Right atrium auricular region (tissue), 2 donors: ENCODE measurements at regions not wholly inside any gene's neighbourhood (a gene's known extent, or its start where the extent isn't known, plus 50 kb on each side); places are given as distances from the start of the nearest gene placed in this dataset.

ENCODE experiments used
- DNase-seq: peaks from one replicate; pipeline ENCODE4 v3.0.0-alpha.2; 2019; ENCODE audit warnings: low spot score
- H3K27ac ChIP-seq, 2 donors: fragments of 200-600 bp; sonication (generic); 1 replicate in 1 of 2; 2 replicates in 1 of 2; pipeline ENCODE4 v1.5.1; 2016 to 2019
- H3K27me3 ChIP-seq, 2 donors: fragments of 200-600 bp; sonication (generic); one replicate each; pipeline versions ENCODE4 v1.5.1 to v1.6.0; 2017 to 2019
- H3K36me3 ChIP-seq: fragments of 200-600 bp; sonication (generic); one replicate; pipeline ENCODE4 v1.5.1; 2016
- H3K4me1 ChIP-seq, 2 donors: fragments of 200-600 bp; sonication (generic); one replicate each; pipeline versions ENCODE4 v1.5.1 to v1.6.0; 2017 to 2019
- H3K4me3 ChIP-seq, 2 donors: fragments of 200-600 bp; sonication (generic); 1 replicate in 1 of 2; 2 replicates in 1 of 2; pipeline ENCODE4 v1.5.1; 2017 to 2019; ENCODE audit warnings: mild to moderate bottlenecking in 1 of 2, moderate library complexity in 1 of 2
- H3K9me3 ChIP-seq, 2 donors: fragments of 200-600 bp; sonication (generic); one replicate each; pipeline ENCODE4 v1.5.1; 2019
- TF ChIP-seq, protein P1 (sequence below), 2 donors: fragments of 200-600 bp; sonication (generic); IDR thresholded peaks; one replicate each; pipeline ENCODE4 v1.5.1; 2019; ENCODE audit warnings: antibody characterized with exemption in 2 of 2

DNA sequence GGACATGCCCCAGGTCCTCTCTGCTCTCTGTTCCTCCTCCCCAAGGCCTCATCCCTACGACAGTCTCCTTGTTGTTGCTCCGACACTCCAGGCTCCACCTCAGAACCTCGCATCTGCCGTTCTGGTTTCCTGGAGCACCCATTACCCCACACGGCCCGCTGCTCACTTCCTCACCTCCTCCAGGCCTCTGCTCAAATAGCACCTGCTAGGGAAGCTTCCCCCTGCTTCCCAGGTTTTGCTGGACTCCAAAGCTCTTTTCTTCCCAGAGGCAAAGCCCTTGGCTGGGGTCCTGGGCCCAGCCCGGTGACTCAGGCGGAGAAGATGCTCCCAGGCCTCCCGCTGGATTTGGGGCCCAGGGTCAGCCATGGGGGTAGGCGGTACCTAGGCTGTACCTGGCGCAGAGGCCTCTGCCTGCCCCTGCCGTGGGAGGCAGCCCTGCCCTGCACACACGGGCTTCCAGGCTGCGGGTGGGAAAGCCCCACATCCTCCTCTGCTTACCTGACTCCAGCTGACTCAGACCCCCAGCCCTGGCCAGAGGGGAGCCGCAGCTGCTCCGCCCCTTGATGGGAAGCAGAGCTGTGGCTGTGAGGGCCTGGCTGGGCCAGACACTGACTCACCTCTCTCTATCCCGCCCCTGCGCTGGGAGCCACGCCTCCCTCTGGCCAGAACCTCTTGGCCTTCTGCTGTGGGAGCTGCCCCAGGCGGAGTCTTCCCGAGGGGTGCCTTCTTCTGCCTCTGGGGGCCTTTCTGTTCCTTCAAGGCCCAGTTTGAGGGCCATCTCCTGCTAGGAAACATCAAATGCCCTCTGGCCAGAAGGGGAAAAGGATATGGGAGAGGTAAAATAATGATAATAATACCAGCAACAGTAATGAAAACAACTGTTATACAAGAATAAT is 130.5 kb downstream of the CEBPB start:
- Histone ChIP-seq H3K27ac (peak overlapping the region; percentile 37 to 62), H3K36me3 (no peaks in the 10 kb centered on the region), H3K4me3 (no peak overlapping the region), H3K9me3 (no peaks in the 10 kb centered on the region), H3K27me3 (no peaks in the 10 kb centered on the region), H3K4me1 (peaks cover 0 to 16% of the 10 kb centered on the region in 2 donors)
- DNase-seq: peak; percentile 89
- TF ChIP-seq, protein P1, sequence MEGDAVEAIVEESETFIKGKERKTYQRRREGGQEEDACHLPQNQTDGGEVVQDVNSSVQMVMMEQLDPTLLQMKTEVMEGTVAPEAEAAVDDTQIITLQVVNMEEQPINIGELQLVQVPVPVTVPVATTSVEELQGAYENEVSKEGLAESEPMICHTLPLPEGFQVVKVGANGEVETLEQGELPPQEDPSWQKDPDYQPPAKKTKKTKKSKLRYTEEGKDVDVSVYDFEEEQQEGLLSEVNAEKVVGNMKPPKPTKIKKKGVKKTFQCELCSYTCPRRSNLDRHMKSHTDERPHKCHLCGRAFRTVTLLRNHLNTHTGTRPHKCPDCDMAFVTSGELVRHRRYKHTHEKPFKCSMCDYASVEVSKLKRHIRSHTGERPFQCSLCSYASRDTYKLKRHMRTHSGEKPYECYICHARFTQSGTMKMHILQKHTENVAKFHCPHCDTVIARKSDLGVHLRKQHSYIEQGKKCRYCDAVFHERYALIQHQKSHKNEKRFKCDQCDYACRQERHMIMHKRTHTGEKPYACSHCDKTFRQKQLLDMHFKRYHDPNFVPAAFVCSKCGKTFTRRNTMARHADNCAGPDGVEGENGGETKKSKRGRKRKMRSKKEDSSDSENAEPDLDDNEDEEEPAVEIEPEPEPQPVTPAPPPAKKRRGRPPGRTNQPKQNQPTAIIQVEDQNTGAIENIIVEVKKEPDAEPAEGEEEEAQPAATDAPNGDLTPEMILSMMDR (IDR thresholded peaks at IDR 0.05): no peak

DNA sequence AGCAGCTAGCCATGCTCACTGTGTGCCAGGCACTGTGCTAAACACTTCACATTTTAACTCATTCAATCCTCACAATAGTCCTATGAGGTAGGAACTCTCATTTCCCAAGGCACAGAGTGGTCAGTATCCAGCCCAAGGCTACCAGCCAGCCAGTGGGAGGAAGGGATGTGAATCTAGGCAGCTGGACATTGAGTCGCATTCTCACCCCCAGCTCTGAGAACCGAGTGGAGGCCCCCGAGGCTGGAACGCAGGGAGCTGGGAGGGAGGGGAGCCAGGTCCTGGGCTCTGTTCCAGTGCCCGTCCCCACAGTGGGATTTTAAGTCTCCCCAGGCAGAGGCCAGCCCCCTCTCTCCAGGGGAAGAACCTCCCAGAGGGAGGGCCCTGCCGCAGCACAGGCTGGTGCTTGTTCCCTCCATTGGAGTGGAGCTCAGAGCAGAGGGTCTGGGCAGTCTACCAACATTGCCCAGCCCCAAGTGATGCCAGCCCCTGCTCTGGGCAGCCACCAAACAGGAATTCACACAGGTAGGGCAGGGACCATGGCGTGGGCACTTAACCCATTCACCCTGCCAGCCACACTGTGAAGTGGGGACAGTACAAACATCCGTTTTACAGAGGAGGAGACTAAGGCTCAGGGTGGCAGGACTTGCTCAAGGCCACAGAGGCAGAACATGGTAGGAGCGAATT is 131.3 kb downstream of the CEBPB start:
- no peak overlapping the region for H3K4me3 ChIP-seq
- peak overlapping the region; percentile 37 to 62 for H3K27ac ChIP-seq
- no peak for DNase-seq
- H3K4me1 ChIP-seq: peaks cover 0 to 16% of the 10 kb centered on the region in 2 donors
- H3K36me3 ChIP-seq: no peaks in the 10 kb centered on the region
- H3K9me3 ChIP-seq: no peaks in the 10 kb centered on the region
- TF ChIP-seq, protein P1 (IDR thresholded peaks at IDR 0.05): no peak
- no peaks in the 10 kb centered on the region for H3K27me3 ChIP-seq

DNA sequence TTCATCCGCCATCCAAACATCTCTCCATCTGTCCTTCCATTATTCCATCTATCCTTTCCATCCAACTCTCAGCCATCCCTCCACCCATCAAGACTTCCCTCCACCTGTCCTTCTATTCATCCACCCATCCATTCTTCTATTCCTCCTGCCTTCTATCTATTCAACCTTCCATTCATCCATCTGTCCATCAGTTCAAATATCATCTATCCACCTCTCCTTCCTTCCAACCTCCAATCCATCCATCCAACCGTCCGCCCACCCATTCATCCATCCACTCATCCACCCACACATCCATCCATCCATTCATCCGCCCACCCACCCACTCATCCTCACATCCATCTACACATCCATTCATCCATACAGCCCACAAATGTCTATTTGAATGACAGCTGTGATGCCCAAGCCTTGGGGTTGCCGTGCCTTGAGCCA is 132.1 kb downstream of the CEBPB start:
- H3K9me3 ChIP-seq: no peaks in the 10 kb centered on the region
- H3K27ac ChIP-seq: no peak overlapping the region
- no peaks in the 10 kb centered on the region for H3K36me3 ChIP-seq
- no peak for DNase-seq
- H3K27me3 ChIP-seq: no peaks in the 10 kb centered on the region
- TF ChIP-seq, protein P1 (IDR thresholded peaks at IDR 0.05): no peak
- H3K4me1 ChIP-seq: peaks cover 0 to 16% of the 10 kb centered on the region in 2 donors
- H3K4me3 ChIP-seq: no peak overlapping the region

DNA sequence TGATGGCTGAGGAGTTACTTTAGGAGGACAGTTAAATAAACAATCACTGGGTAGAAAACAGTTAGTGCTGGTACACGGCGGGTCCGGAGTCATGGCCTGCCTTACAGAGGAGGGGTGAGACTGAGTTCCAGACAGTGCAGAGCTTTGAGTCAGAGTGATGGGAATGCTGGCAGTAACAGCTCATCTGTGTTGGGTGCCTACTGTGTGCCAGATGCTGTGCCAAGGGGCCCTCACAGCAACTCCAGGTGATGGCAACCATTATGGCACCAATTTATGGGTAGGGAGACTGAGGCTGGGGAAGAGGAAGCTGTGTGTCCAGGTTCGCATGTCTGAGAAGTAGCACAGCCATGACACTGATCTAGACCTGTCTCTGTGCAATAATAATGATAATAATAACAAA is 132.6 kb downstream of the CEBPB start:
- no peak overlapping the region for H3K27ac ChIP-seq
- no peaks in the 10 kb centered on the region for H3K9me3 ChIP-seq

DNA sequence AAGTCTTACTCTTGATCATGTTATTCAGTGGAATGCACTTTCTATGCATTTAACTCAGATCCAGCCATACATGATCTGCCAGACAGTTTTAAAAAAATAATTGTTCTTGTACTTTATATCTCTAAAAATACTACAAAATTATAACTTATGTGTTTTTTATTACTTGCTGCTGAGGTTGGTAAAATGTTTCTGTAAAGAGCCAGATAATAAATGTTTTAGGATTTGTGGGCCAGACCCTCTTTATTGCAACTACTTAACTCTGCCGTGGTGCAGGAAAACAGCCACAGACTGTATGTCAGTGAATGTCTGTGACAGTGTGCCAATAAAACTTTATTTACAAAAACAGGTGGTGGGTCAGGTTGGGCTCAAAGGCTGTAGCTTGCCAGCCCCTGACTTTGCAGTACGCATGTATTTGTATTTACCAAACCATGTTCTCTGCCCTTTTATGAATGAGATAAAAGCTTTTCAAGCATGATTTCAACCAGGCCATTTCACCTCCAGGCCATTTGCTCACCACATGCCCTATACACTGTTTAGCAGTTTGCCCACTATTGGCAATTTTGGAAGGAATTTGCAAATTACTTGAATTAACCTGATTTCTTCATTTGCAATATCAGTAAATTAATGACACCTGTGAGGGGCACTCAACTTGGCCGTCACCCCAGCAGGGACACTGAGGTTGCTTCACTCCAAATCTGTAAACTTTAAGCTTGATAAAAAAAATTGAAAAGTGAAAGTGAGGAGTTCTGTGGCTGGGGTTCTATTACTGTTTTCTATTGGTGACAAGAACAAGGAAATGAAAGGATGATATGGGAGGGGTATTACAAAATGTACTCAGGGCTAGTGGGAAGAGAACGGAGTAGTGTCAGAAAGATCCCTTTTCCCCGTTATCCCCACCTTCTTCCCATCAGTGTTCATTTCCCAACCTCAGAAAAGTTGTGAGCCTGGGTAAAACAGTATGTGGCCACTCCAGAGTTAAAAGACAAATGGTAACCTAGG is 133.4 kb downstream of the CEBPB start:
- DNase-seq: no peak
- no peak overlapping the region for H3K27ac ChIP-seq
- H3K27me3 ChIP-seq: no peaks in the 10 kb centered on the region
- TF ChIP-seq, protein P1 (IDR thresholded peaks at IDR 0.05): no peak
- H3K4me1 ChIP-seq: peaks cover 0 to 16% of the 10 kb centered on the region in 2 donors
- no peaks in the 10 kb centered on the region for H3K9me3 ChIP-seq
- no peaks in the 10 kb centered on the region for H3K36me3 ChIP-seq
- no peak overlapping the region for H3K4me3 ChIP-seq

More for the DNA sequence above, 132.6 kb downstream of the CEBPB start:
- Histone ChIP-seq H3K27me3 (no peaks in the 10 kb centered on the region), H3K4me3 (no peak overlapping the region), H3K36me3 (no peaks in the 10 kb centered on the region), H3K4me1 (peaks cover 0 to 16% of the 10 kb centered on the region in 2 donors)
- TF ChIP-seq, protein P1 (IDR thresholded peaks at IDR 0.05): no peak
- DNase-seq: no peak
